HG02840 (cell line): ENCODE measurements at regions not wholly inside any gene's neighbourhood (a gene's known extent, or its start where the extent isn't known, plus 50 kb on each side); places are given as distances from the start of the nearest gene placed in this dataset.

Experiments used
- ATAC-seq: cut with Tn5 transposase; IDR thresholded peaks from one replicate; pipeline ENCODE4 v1.9.1; 2021; ENCODE audit warnings: mild to moderate bottlenecking, moderate library complexity, moderate number of reproducible peaks; ENCODE audit not compliant: unreplicated experiment, low FRiP score

- ATAC-seq = no peak
Measured at GRCh38 chr11:128234143-128234542, 353.2 kb downstream of the ETS1 start.

DNA sequence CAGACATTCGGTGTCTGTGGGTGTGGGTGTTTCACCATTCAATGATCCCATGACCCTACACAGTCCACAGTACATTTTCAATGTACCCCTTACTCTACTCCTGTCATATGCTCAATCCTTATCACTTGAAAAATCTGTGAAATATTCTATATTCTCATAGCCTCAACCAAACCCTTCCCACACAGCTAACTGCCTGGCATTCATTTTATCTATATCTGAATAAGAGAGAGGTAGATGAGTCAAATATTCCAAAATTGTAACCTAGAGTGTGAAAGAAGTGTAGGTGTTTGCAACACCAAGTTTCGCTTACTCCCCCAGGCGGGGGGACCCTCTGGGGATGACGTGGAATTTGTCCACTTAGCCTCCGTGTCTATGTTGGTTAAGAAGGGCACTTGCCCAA, 354.8 kb downstream of the ETS1 start:
- ATAC-seq = no peak

GRCh38 chr11:128231845-128232410, 355.4 kb downstream of the ETS1 start:
- no peak for ATAC-seq

- ATAC-seq = no peak
Measured at GRCh38 chr11:128227466-128227865, 359.9 kb downstream of the ETS1 start.

DNA sequence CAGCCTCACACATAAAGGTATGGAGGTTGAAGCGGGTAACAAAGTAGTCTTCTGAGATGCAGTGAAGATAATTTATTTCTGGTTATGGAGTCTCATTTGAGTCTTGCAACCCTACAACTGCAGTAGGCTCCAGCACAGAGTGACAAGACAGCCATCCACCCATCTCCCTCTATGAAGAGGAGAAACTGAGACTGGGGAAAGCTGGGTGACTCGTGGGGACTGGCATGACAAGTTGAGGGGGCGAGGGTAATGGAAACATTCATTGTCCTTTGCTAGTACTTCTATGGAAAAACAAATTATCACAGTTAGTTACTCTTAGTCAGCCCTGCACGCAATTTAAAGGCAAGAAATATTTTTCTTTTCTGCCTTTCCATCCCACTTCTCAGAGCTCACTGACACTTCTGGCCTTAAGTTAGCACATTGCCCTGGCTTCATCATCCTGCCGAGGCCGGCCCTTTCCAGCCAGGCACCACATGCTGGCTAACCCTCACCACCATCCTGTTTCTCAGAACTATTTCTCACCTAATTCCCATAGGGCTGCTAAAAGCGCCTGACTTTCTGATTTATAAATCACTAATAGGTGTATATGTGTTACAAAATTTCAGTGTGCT, 361.1 kb downstream of the ETS1 start:
- ATAC-seq = no peak

DNA sequence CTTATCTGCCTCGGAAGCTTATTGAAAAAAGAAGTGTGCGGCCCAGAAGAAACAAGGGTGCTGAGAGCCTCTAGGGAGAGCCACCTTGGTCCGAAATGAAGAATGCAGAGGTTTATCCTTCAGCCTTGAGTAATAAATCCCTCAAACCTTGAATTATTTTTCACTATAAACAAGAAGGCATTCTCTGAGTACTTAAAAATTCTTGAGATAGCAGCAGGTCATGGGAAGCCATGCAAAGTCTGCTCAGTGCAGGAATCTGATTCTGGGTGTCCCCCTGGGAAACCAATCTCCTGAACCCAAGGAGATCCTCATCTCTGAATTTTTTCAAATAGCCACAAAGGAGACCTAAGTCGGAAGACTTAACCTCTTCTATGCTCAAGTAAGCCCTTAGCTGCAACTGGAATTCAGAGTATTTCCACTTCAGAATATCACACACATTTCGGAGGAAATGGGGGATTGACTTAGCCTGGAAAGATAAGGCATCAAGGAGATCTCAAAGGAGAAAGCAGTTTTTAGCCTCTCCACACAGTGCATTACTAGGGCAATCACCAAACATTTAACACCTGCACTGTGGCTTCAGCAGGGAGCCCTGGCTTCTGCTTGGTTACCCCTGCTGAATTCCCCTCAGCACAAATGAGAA, 365.0 kb downstream of the ETS1 start:
- ATAC-seq = no peak

- ATAC-seq = no peak
Measured at GRCh38 chr11:128219731-128220120, 367.6 kb downstream of the ETS1 start.

DNA sequence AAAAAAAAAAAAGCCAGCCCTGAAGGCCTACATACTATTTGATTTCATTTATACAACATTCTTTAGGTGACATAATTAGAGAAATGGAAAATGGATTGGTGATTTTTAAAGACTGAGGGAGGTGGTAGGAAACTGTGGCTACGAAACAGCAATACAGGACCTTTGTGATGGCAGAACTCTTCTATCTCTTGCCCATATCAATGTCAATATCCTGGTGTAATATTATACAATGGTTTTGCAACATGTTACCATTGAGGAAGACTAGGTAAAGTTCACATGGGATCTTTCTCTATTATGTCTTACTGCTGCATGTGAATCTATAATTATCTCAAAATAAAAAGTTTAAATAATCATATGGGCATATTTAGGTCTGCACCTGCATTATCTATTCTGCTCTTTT, 371.2 kb downstream of the ETS1 start:
- no peak for ATAC-seq

DNA sequence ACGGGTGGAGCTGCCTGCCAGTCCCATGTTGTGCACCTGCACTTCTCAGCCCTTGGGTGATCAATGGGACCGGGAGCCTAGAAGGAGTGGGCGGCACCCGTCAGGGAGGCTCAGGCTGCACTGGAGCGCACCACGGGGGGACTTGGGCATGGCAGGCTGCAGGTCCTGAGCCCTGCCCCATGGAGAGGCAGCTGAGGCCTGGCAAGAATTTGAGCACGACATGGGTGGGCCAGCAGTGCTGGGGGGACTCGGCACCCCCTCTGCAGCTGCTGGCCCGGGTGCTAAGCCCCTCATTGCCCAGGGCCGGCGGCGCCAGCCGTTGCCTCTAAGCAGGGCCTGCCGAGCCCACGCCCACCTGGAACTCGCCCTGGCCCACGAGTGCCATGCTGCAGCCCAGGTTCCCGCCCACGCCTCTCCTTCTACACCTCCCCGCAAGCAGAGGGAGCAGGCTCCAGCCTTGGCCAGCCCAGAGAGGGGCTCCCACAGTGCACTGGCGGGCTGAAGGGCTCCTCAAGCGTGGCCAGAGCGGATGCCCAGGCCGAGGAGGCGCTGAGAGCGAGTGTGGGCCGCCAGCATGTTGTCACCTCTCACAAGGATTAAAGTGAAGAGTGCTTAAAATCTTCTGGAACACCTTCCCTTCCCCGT, 372.0 kb downstream of the ETS1 start:
- ATAC-seq = no peak

DNA sequence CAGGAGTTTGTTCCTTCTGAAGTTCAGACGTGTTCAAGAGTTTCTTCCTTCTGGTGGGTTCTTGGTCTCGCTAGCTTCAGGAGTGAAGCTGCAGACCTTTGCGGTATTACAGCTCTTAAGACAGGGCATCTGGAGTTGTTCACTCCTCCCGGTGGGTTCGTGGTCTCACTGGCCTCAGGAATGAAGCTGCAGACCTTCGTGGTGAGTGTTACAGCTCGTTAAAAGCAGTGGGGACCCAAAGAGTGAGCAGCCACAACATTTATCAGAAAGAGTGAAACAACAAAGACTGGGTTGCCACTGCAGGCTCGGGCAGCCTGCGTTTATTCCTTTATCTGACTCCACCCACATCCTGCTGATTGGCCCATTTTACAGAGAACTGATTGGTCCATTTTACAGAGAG, 373.1 kb downstream of the ETS1 start:
- ATAC-seq = no peak

DNA sequence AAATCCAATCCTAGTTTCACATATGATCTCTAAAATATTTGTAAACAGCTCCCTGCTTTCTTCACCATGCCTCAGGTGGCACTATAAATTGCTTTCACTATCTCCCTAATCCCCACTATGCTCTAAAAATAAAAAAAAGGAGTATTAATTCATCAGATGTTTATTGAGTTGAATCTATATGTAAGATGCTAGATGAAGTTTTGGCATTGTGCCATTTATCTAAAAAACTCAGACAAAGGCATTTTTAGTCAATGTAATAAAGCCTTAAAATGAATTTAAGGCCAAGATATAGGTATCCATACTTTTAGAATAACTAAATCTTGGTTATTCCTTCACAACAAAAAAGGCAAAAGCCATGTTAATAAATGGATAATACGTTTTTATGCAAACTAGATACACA, 373.9 kb downstream of the ETS1 start:
- ATAC-seq = no peak

GRCh38 chr11:128212324-128212723, 375.0 kb downstream of the ETS1 start:
- no peak for ATAC-seq

DNA sequence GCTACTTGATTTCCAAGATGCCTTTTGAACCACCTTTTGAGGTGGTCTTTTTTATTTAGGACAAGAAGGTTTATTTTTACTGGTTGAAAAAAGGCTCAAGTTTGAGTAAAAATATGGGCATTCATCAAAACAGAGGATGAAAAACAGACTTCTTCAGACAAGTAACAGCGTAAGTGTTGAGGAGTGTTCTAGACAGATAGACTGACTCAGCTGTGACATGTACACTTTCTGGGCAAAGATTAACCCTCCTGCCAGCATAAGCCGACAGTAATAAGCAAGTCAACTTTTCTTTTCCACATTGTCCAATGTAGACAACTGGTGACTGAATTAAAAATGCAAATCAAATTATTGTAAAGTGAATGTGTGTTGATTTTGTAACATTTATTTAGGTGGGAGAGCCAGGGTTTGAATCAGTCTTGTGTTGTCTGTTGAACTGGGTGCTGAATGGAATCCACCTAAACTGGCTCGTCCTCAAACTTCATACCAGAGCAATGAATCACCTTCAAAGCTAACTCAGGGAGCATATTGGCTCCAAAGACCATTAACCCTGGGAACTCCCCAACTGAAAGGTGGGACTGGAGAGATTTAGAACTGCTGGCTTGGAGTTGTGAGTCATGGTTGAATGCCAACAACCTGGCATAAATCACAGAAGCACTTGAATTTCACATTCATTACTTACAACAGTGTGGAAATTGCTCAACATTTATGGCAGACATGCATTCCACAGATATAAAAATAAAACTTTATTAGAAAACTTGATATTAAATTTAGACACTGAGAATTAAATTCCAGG, 377.0 kb downstream of the ETS1 start:
- no peak for ATAC-seq

DNA sequence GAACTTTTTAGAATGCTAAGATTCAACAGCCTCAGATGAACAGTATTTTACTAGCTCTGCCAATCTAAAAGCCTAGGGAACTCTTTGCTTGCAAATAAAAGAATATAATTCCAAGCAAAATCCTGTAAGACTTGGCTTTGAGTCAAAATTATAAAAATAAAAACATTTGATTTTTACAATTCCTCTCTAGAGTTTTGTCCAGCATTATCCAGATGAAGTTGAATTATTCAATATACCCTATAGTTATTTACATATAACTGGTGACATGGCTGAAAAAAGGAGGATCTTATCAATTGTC, 378.3 kb downstream of the ETS1 start:
- ATAC-seq = no peak

DNA sequence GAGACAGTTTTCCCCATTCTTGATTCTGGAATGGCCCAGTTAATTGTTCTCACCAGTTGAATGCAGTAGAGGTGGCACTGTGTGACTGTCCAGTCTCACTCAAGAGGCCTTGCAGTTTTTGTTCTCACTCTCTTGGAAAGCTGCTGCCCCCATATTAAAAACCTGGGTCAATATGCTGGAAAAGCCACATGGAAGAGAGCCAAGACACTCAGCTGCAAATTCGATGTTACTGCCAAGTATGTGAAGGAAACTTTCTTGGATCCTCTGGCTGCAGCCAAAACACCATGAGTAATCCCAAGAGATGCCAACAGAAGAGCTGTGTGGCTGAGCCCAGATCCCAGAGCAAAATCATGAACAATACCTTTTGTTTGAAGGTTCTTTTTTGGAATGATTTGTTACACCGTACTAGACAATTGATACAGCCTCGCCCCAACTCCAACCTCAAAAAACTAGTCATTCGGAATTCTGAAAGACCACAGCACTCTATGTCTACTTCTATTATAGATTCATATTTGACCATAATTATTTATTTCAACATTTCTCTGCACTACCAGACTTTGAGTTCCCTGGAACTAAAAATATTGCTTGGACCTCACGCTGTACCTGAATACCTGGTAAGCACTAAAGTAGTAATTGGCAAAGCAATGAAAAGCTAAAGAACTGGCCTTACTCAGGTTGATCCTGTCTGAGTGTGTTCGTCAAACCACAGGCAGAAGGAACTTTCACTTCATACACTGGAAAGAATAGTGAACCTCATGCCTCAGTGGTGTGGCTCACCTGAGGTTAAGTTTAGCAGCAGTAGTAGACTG, 378.8 kb downstream of the ETS1 start:
- no peak for ATAC-seq

- no peak for ATAC-seq
Measured at GRCh38 chr11:128207861-128208321, 379.5 kb downstream of the ETS1 start.

GRCh38 chr11:128206461-128206860, 380.9 kb downstream of the ETS1 start:
- ATAC-seq = no peak

DNA sequence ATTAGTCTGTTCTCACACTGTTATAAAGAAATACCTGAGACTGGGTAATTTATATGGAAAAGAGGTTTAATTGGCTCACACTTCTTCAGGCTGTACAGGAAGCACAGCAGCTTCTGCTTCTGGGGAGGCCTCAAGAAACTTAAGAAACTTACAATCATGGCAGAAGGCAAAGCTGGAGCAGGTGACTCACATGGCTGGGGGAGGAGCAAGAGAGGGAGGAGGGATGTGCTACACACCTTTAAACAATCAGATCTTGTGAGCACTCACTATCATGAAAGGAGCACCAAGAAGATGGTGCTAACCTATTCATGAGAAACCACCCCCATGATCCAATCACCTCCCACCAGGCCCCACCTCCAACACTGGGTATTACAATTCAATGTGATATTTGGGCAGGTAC, 381.6 kb downstream of the ETS1 start:
- ATAC-seq = no peak

DNA sequence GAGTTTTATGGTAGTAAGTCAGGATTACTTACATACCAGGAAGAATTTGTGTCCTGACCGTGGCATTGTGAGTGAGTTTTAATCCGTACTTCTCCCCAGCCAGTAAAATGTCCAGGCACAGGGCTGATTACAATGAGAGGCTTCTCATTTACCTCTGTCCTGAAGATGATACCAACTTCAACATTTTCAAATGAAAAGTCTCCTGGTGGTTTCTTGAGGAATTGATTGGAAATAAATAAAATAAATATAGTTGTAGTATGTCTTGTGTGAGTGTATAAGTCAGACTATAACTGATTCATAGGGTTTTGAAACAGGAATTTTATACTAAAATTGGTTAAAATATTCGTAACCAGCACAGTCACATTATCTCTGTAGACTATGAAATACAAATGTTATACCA, 382.5 kb downstream of the ETS1 start:
- no peak for ATAC-seq

- no peak for ATAC-seq
Measured at GRCh38 chr11:128201801-128202200, 385.6 kb downstream of the ETS1 start.
